Right kidney (tissue), 1 donor: ENCODE measurements at regions not wholly inside any gene's neighbourhood (a gene's known extent, or its start where the extent isn't known, plus 50 kb on each side); places are given as distances from the start of the nearest gene placed in this dataset.

Experiments
- DNase-seq: peaks from one replicate; pipeline ENCODE4 v3.0.0-alpha.2; 2016

- no peak for DNase-seq
These were observed 440.4 kb downstream of the COL12A1 start for GRCh38 chr6:74765486-74765885.

- no peak for DNase-seq
These were observed 441.4 kb downstream of the COL12A1 start for GRCh38 chr6:74764486-74764885.

- DNase-seq = no peak
These were observed 443.0 kb downstream of the COL12A1 start for GRCh38 chr6:74762841-74763240.

- DNase-seq = no peak
These were observed 448.0 kb downstream of the COL12A1 start for GRCh38 chr6:74757813-74758212.

GRCh38 chr6:74756923-74757322, 448.9 kb downstream of the COL12A1 start:
- DNase-seq = no peak

- no peak for DNase-seq
These were observed 450.1 kb downstream of the COL12A1 start for GRCh38 chr6:74755778-74756177.

- no peak for DNase-seq
These were observed 450.7 kb downstream of the COL12A1 start for GRCh38 chr6:74755196-74755595.

- DNase-seq = no peak
These were observed 451.8 kb downstream of the COL12A1 start for GRCh38 chr6:74753883-74754600.

- no peak for DNase-seq
These were observed 453.6 kb downstream of the COL12A1 start for GRCh38 chr6:74752303-74752702.

- DNase-seq = no peak
These were observed 455.0 kb downstream of the COL12A1 start for GRCh38 chr6:74750826-74751225.

GRCh38 chr6:74749211-74750147, 456.4 kb downstream of the COL12A1 start:
- peak; percentile 8 for DNase-seq

- no peak for DNase-seq
These were observed 460.2 kb downstream of the COL12A1 start for GRCh38 chr6:74745670-74746069.

GRCh38 chr6:74742793-74743508, 462.9 kb downstream of the COL12A1 start:
- DNase-seq = no peak

- DNase-seq = no peak
These were observed 464.2 kb downstream of the COL12A1 start for GRCh38 chr6:74741646-74742045.

GRCh38 chr6:74735304-74735703, 470.5 kb downstream of the COL12A1 start:
- no peak for DNase-seq

- no peak for DNase-seq
These were observed 471.0 kb downstream of the COL12A1 start for GRCh38 chr6:74734901-74735300.

- DNase-seq = no peak
These were observed 471.8 kb downstream of the COL12A1 start for GRCh38 chr6:74733830-74734620.

- no peak for DNase-seq
These were observed 473.9 kb downstream of the COL12A1 start for GRCh38 chr6:74731931-74732330.

GRCh38 chr6:74731204-74731603, 474.6 kb downstream of the COL12A1 start:
- DNase-seq = no peak

- no peak for DNase-seq
These were observed 484.9 kb downstream of the COL12A1 start for GRCh38 chr6:74720923-74721322.

GRCh38 chr6:74717591-74717990, 488.3 kb downstream of the COL12A1 start:
- DNase-seq = no peak
